ENCODE measurements at regions not wholly inside any gene's neighbourhood (a gene's known extent, or its start where the extent isn't known, plus 50 kb on each side); places are given as distances from the start of the nearest gene placed in this dataset.

DNA sequence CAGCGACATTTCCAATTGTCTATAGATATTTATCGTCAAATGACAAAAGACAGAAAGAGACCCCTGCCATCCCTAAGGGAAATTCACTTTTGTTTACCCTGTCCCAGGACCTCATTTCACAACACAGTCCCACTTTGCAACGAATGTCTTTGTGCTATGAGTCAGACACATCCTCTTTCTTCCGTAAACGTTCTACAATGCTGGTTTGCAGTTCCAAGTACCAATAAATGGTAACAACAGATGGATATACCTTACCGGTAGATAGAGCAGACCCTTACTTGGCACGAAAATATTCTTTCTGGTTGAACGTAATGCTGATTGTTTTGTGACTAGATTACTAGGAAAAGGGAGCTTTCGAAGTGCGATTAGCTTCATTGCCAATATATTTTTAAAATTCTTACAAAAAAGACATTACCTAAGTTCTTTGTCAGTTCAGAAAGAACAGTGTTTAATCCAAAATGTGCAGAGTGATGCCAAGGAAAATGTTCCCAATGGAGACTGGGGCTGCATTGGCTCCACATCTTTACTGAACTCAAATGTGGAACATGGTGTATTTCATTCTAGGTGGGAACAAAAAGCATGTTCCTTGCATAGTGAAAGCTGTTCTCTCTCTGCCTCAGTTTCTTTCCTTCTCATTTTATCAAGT, 202.5 kb upstream of the SLC27A6 start:
- ATAC-seq (ENCODE audit: insufficient read depth, low read depth) (no peak), DNase-seq (no peak)
- Histone ChIP-seq H4K20me1 (ENCODE audit: insufficient read depth, low read length) (no peaks in the 10 kb centered on the region), H3K36me3 (ENCODE audit: insufficient read depth, low read length) (no peaks in the 10 kb centered on the region), H3K9ac (ENCODE audit: low read depth, low read length) (no peak overlapping the region), H2AFZ (ENCODE audit: low read depth, low read length) (no peak overlapping the region), H3K4me3 (ENCODE audit: low read depth in 1 of 2, low read length in 2 of 2) (no peak overlapping the region), H3K79me2 (ENCODE audit: insufficient read depth, low read length) (no peaks in the 10 kb centered on the region), H3K4me2 (ENCODE audit: insufficient read depth, low read length) (no peak overlapping the region), H3K4me1 (ENCODE audit: insufficient read depth, low read length) (no peaks in the 10 kb centered on the region), H3K9me3 (ENCODE audit: insufficient read depth, low read length, severe bottlenecking) (no peaks in the 10 kb centered on the region), H3K27ac (ENCODE audit: low read length) (no peak overlapping the region), H3K27me3 (ENCODE audit: insufficient read depth, low read length, poor library complexity) (no peaks in the 10 kb centered on the region)
- TF ChIP-seq, protein P1, sequence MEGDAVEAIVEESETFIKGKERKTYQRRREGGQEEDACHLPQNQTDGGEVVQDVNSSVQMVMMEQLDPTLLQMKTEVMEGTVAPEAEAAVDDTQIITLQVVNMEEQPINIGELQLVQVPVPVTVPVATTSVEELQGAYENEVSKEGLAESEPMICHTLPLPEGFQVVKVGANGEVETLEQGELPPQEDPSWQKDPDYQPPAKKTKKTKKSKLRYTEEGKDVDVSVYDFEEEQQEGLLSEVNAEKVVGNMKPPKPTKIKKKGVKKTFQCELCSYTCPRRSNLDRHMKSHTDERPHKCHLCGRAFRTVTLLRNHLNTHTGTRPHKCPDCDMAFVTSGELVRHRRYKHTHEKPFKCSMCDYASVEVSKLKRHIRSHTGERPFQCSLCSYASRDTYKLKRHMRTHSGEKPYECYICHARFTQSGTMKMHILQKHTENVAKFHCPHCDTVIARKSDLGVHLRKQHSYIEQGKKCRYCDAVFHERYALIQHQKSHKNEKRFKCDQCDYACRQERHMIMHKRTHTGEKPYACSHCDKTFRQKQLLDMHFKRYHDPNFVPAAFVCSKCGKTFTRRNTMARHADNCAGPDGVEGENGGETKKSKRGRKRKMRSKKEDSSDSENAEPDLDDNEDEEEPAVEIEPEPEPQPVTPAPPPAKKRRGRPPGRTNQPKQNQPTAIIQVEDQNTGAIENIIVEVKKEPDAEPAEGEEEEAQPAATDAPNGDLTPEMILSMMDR (IDR thresholded peaks at IDR 0.05; ENCODE audit: borderline replicate concordance, extremely low read depth, low read length, poor library complexity, severe bottlenecking) = no peak
- TF ChIP-seq EZH2 (IDR thresholded peaks at IDR 0.05; ENCODE audit: borderline replicate concordance, low read depth, low read length, severe bottlenecking) = no peak

DNA sequence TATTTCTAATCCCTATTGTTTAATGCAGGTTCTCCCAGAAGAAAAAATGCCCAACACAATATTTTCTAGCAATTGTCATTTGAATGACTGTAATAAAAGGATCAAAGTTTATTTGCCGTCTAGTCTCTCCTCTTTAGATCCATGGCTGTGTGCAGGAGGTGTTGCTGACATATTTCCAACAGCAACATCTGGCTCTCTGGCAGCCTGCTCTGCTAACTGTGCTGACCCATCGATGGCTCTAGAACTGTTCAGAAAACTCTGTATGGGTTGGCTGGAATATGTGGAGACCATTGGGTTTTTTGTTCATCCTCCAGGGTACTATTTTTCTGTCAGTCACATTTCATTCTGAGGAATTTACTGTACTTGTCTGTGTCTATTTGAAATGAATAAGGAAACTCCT, 202.0 kb upstream of the SLC27A6 start:
- Histone ChIP-seq H3K9me3 (ENCODE audit: insufficient read depth, low read length, severe bottlenecking) (no peaks in the 10 kb centered on the region), H4K20me1 (ENCODE audit: insufficient read depth, low read length) (no peaks in the 10 kb centered on the region), H3K36me3 (ENCODE audit: insufficient read depth, low read length) (no peaks in the 10 kb centered on the region), H3K9ac (ENCODE audit: low read depth, low read length) (no peak overlapping the region), H2AFZ (ENCODE audit: low read depth, low read length) (no peak overlapping the region), H3K4me1 (ENCODE audit: insufficient read depth, low read length) (no peaks in the 10 kb centered on the region), H3K79me2 (ENCODE audit: insufficient read depth, low read length) (no peaks in the 10 kb centered on the region), H3K27me3 (ENCODE audit: insufficient read depth, low read length, poor library complexity) (no peaks in the 10 kb centered on the region), H3K4me2 (ENCODE audit: insufficient read depth, low read length) (no peak overlapping the region), H3K4me3 (ENCODE audit: low read depth in 1 of 2, low read length in 2 of 2) (no peak overlapping the region), H3K27ac (ENCODE audit: low read length) (no peak overlapping the region)
- DNase-seq = no peak
- no peak for ATAC-seq (ENCODE audit: insufficient read depth, low read depth)
- no peak for TF ChIP-seq EZH2 (IDR thresholded peaks at IDR 0.05; ENCODE audit: borderline replicate concordance, low read depth, low read length, severe bottlenecking)
- TF ChIP-seq, protein P1 (IDR thresholded peaks at IDR 0.05; ENCODE audit: borderline replicate concordance, extremely low read depth, low read length, poor library complexity, severe bottlenecking) = no peak

DNA sequence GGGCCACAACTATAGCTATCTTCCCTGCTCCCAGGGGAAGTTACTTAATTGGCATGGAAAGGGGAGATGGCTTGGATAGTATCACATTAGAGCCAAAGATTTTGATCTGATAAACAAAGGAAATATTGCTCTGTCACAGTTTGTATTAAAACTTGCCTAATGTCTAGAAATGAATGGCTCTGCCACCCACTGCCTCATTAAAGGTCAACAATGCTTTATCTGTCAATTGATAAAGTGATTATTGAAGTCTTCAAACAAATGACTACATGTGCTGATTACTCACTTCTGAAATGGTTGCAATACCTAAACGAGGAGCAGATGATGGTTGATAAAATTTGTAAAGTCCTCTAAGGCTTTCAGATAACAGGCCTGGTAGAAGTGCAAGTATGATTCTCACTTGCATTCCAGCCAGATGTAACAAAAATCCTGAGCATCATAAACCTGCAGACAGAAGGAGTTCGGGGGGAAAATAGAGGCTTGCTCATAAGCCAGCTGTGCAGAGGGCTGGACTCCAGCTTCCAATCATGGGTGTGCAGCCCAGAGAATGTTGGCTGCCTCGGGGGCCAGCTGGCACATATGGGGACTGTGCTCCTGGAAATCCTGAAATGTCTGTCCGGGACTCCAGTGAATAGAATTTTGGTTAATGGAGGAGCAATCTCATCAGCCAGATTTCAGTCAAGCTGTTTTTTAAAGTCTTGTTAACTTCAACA, 200.5 kb upstream of the SLC27A6 start:
- H2AFZ ChIP-seq (ENCODE audit: low read depth, low read length) = no peak overlapping the region
- no peak overlapping the region for H3K4me2 ChIP-seq (ENCODE audit: insufficient read depth, low read length)

More for the DNA sequence above, 200.5 kb upstream of the SLC27A6 start:
- Histone ChIP-seq H3K9me3 (ENCODE audit: insufficient read depth, low read length, severe bottlenecking) (no peaks in the 10 kb centered on the region), H3K36me3 (ENCODE audit: insufficient read depth, low read length) (no peaks in the 10 kb centered on the region), H3K79me2 (ENCODE audit: insufficient read depth, low read length) (no peaks in the 10 kb centered on the region), H3K9ac (ENCODE audit: low read depth, low read length) (no peak overlapping the region), H3K4me3 (ENCODE audit: low read depth in 1 of 2, low read length in 2 of 2) (no peak overlapping the region), H3K27me3 (ENCODE audit: insufficient read depth, low read length, poor library complexity) (no peaks in the 10 kb centered on the region), H3K4me1 (ENCODE audit: insufficient read depth, low read length) (no peaks in the 10 kb centered on the region), H4K20me1 (ENCODE audit: insufficient read depth, low read length) (no peaks in the 10 kb centered on the region), H3K27ac (ENCODE audit: low read length) (no peak overlapping the region)
- DNase-seq (no peak), ATAC-seq (ENCODE audit: insufficient read depth, low read depth) (no peak)
- TF ChIP-seq, protein P1 (IDR thresholded peaks at IDR 0.05; ENCODE audit: borderline replicate concordance, extremely low read depth, low read length, poor library complexity, severe bottlenecking) = no peak
- TF ChIP-seq EZH2 (IDR thresholded peaks at IDR 0.05; ENCODE audit: borderline replicate concordance, low read depth, low read length, severe bottlenecking) = no peak
